PC-3 (cell line): ENCODE measurements at regions not wholly inside any gene's neighbourhood (a gene's known extent, or its start where the extent isn't known, plus 50 kb on each side); places are given as distances from the start of the nearest gene placed in this dataset.

Source experiments
- ATAC-seq: fragments of 200-7000 bp; cut with Tn5 transposase; 2 replicates; pipeline ENCODE4 v1.9.1; 2020; ENCODE audit warnings: mild to moderate bottlenecking, moderate library complexity
- BruUV-seq: library from RNA; stranded (reverse); fragments of 400-500 nt; replicated peaks from 2 replicates; lab custom pipeline; 2021; lab: Mats Ljungman, UMichigan
- CTCF ChIA-PET: fragments of 300-600 bp; sonication (Branson Sonifier 250); formaldehyde crosslinking; loops from one replicate; lab custom pipeline; 2022; ENCODE audit warnings: antibody characterized with exemption; lab: Charles Lee
- POLR2A ChIA-PET: fragments of 300-600 bp; sonication (Branson Sonifier 250); formaldehyde crosslinking; loops from one replicate; lab custom pipeline; 2022; ENCODE audit warnings: antibody characterized with exemption; ENCODE audit not compliant: unreplicated experiment; lab: Charles Lee
- DNase-seq: peaks from one replicate; pipeline ENCODE4 v3.0.0-alpha.2; 2015
- H2AFZ ChIP-seq: fragments of 300-600 bp; sonication (generic); 2 replicates; pipeline ENCODE4 v1.6.0; 2016; ENCODE audit warnings: antibody characterized with exemption, low read length
- H3F3A ChIP-seq: fragments of 300-600 bp; sonication (generic); one replicate; pipeline ENCODE4 v1.6.0; 2017; ENCODE audit warnings: antibody characterized with exemption, low read length, control low read depth, mild to moderate bottlenecking; ENCODE audit not compliant: unreplicated experiment
- H3K27ac ChIP-seq: fragments of 300-600 bp; sonication (generic); 2 replicates; pipeline ENCODE4 v1.5.1; 2016; ENCODE audit warnings: mild to moderate bottlenecking, low read length
- H3K27me3 ChIP-seq: fragments of 300-600 bp; sonication (generic); 2 replicates; pipeline ENCODE4 v1.6.1; 2016; ENCODE audit warnings: low read length, mixed read lengths
- H3K36me3 ChIP-seq: fragments of 300-600 bp; sonication (generic); 2 replicates; pipeline ENCODE4 v1.6.1; 2016; ENCODE audit warnings: low read depth, mixed run types, low read length, mixed read lengths
- H3K4me1 ChIP-seq: fragments of 300-600 bp; sonication (generic); 2 replicates; pipeline ENCODE4 v1.5.1; 2016; ENCODE audit warnings: low read length; ENCODE audit not compliant: insufficient read depth
- H3K4me2 ChIP-seq: fragments of 300-600 bp; sonication (generic); 2 replicates; pipeline ENCODE4 v1.6.0; 2016; ENCODE audit warnings: low read length
- H3K4me3 ChIP-seq: fragments of 300-600 bp; sonication (generic); 2 replicates; pipeline ENCODE4 v1.5.1; 2016; ENCODE audit warnings: mild to moderate bottlenecking, low read length, mixed read lengths
- H3K79me2 ChIP-seq: fragments of 300-600 bp; sonication (generic); 2 replicates; pipeline ENCODE4 v1.6.1; 2017; ENCODE audit warnings: low read length, mixed read lengths
- H3K9ac ChIP-seq: fragments of 300-600 bp; sonication (generic); 2 replicates; pipeline ENCODE4 v1.6.0; 2016; ENCODE audit warnings: mild to moderate bottlenecking, low read length
- H3K9me2 ChIP-seq: fragments of 300-600 bp; sonication (generic); replicated peaks from 2 replicates; pipeline ENCODE4 v1.6.1; 2016; ENCODE audit warnings: mixed run types, low read length, mixed read lengths
- H3K9me3 ChIP-seq: fragments of 300-600 bp; sonication (generic); 2 replicates; pipeline ENCODE4 v1.6.1; 2016; ENCODE audit warnings: low read length, mixed read lengths
- H4K20me1 ChIP-seq: fragments of 300-600 bp; sonication (generic); 2 replicates; pipeline ENCODE4 v1.6.1; 2016; ENCODE audit warnings: low read length, mixed read lengths
- EZH2 ChIP-seq: fragments of 300-600 bp; sonication (generic); IDR thresholded peaks from one replicate; pipeline ENCODE4 v1.6.1; 2017; ENCODE audit warnings: antibody characterized with exemption, mild to moderate bottlenecking, low read length; ENCODE audit not compliant: unreplicated experiment
- EZH2phosphoT487 ChIP-seq: fragments of 300-600 bp; sonication (generic); IDR thresholded peaks from 2 replicates; pipeline ENCODE4 v1.6.1; 2018; ENCODE audit warnings: mild to moderate bottlenecking, antibody characterized with exemption, low read length, borderline replicate concordance
- intact Hi-C: fragments of 100-400 bp; cut with micrococcal nuclease; formaldehyde crosslinking; loops from 2 replicates; pipeline ENCODE4 v1.9.0; 2023
- TF ChIP-seq, protein P1 (sequence below): fragments of 300-600 bp; sonication (generic); conservative IDR thresholded peaks from 2 replicates; pipeline ENCODE4 v1.5.1; 2017; ENCODE audit warnings: antibody characterized with exemption, low read depth, mild to moderate bottlenecking, low read length

DNA sequence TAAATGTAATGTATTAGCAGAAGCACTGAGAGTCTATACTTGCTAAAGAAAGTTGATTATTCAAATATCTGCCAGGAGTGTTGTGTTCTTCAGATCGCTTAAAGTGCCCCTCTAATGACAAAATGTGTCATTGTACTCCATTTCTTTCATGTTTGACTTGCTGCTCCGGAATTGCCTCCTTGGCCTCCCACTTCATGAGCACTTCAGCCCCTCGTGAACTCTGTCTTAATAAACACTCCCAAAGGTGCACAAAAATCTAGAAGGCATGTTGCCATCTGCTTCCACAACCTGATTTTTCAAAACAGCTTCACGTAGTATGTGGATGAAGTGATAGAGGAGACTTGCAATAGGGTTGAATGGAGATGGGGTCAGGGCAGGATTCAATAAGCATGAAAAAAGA lies 396.1 kb downstream of the TDRD15 start:
- Histone ChIP-seq H3K36me3 (no peaks in the 10 kb centered on the region), H3K79me2 (no peaks in the 10 kb centered on the region), H2AFZ (no peak overlapping the region), H4K20me1 (no peaks in the 10 kb centered on the region), H3K27ac (no peak overlapping the region), H3K9me3 (0 out of 2 replicates have a peak, but pooled peaks cover 9% of the 10 kb centered on the region), H3K9ac (no peak overlapping the region), H3K4me3 (no peak overlapping the region), H3F3A (no peaks in the 10 kb centered on the region), H3K9me2 (no peaks in the 10 kb centered on the region), H3K4me2 (no peak overlapping the region), H3K4me1 (no peaks in the 10 kb centered on the region), H3K27me3 (no peaks in the 10 kb centered on the region)
- DNase-seq: no peak
- no TSS peak for BruUV-seq
- ATAC-seq: no peak
- POLR2A ChIA-PET: no interaction called here
- TF ChIP-seq EZH2 (no peak), EZH2phosphoT487 (no peak)
- TF ChIP-seq, protein P1, sequence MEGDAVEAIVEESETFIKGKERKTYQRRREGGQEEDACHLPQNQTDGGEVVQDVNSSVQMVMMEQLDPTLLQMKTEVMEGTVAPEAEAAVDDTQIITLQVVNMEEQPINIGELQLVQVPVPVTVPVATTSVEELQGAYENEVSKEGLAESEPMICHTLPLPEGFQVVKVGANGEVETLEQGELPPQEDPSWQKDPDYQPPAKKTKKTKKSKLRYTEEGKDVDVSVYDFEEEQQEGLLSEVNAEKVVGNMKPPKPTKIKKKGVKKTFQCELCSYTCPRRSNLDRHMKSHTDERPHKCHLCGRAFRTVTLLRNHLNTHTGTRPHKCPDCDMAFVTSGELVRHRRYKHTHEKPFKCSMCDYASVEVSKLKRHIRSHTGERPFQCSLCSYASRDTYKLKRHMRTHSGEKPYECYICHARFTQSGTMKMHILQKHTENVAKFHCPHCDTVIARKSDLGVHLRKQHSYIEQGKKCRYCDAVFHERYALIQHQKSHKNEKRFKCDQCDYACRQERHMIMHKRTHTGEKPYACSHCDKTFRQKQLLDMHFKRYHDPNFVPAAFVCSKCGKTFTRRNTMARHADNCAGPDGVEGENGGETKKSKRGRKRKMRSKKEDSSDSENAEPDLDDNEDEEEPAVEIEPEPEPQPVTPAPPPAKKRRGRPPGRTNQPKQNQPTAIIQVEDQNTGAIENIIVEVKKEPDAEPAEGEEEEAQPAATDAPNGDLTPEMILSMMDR: no peak
- CTCF ChIA-PET: no interaction called here
- intact Hi-C loops: no loop called here

DNA sequence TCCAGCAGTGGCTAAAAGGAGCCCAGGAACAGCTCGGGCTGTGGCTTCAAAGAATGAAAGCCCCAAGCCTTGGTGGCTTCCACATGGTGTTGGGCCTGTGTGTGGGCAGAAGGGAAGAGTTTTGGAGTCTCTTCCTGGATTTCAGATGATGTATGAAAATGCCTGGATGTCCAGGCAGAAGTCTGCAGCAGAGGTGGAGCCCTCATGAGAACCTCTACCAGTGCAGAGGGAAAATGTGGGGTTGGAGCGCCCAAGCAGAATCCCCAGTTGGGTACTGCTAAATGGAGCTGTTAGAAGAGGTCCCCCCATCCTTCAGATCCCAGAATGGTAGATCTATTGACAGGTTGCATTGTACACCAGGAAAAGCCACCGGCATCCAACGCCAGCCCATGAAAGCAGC lies 412.1 kb downstream of the TDRD15 start:
- ChIA-PET CTCF (no interaction called here), POLR2A (no interaction called here)
- Histone ChIP-seq H3K36me3 (no peaks in the 10 kb centered on the region), H3K79me2 (no peaks in the 10 kb centered on the region), H3K9ac (no peak overlapping the region), H3F3A (no peaks in the 10 kb centered on the region), H3K4me3 (no peak overlapping the region), H4K20me1 (no peaks in the 10 kb centered on the region), H3K9me3 (0 out of 2 replicates have a peak, but pooled peaks cover 17% of the 10 kb centered on the region), H2AFZ (no peak overlapping the region), H3K4me2 (no peak overlapping the region), H3K4me1 (no peaks in the 10 kb centered on the region), H3K9me2 (no peaks in the 10 kb centered on the region), H3K27me3 (no peaks in the 10 kb centered on the region), H3K27ac (no peak overlapping the region)
- TF ChIP-seq EZH2: no peak
- TF ChIP-seq, protein P1: no peak
- no peak for TF ChIP-seq EZH2phosphoT487
- BruUV-seq: no TSS peak
- no peak for DNase-seq
- ATAC-seq: no peak
- intact Hi-C loops: no loop called here

DNA sequence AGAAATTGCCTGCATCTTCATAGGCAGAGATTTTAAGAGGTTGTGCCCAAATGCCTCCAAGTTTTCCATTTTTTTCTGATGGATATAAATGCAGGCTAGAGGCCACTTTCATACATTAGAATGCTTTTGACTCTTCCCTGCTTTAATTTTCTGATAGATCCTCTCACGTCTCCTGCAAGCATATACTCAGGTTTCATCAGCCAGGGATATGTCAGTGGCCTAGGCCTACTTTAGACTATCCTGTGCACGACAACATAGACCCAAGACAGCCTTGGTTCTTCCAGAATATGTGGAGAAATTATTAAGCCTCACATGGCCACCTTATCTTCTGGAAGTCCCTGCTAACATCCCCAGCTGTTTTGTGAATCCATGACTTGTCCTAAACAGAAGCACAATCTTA lies 415.9 kb downstream of the TDRD15 start:
- intact Hi-C loops: no loop called here
- no peak overlapping the region for H3K9ac ChIP-seq
- H3K79me2 ChIP-seq: no peaks in the 10 kb centered on the region
- ATAC-seq (no peak), DNase-seq (no peak)
- H3K9me3 ChIP-seq: 0 out of 2 replicates have a peak, but pooled peaks cover 15% of the 10 kb centered on the region
- no TSS peak for BruUV-seq
- no peaks in the 10 kb centered on the region for H3K9me2 ChIP-seq
- no peaks in the 10 kb centered on the region for H3F3A ChIP-seq
- H3K27ac ChIP-seq: no peak overlapping the region
- no peak overlapping the region for H3K4me2 ChIP-seq
- no peaks in the 10 kb centered on the region for H3K27me3 ChIP-seq
- no peaks in the 10 kb centered on the region for H4K20me1 ChIP-seq
- no peaks in the 10 kb centered on the region for H3K4me1 ChIP-seq
- no peak overlapping the region for H2AFZ ChIP-seq
- H3K4me3 ChIP-seq: no peak overlapping the region
- no peaks in the 10 kb centered on the region for H3K36me3 ChIP-seq
- TF ChIP-seq EZH2 (no peak), EZH2phosphoT487 (no peak)
- TF ChIP-seq, protein P1: no peak
- CTCF ChIA-PET: no interaction called here
- POLR2A ChIA-PET: no interaction called here
